ENCODE measurements at regions not wholly inside any gene's neighbourhood (a gene's known extent, or its start where the extent isn't known, plus 50 kb on each side); places are given as distances from the start of the nearest gene placed in this dataset.

- TF ChIP-seq CTCF (IDR thresholded peaks at IDR 0.05) (no peak), EZH2phosphoT487 (IDR thresholded peaks at IDR 0.05) (no peak), EZH2 (IDR thresholded peaks at IDR 0.05) (no peak)
Observed at GRCh38 chr9:28547527-28547926, 974.2 kb upstream of the C9orf72 start.

Measured in neural progenitor cell (in vitro differentiated cells).